ENCODE measurements at regions not wholly inside any gene's neighbourhood (a gene's known extent, or its start where the extent isn't known, plus 50 kb on each side); places are given as distances from the start of the nearest gene placed in this dataset.

GRCh38 chr9:106449336-106449927 is 413.5 kb upstream of the ZNF462 start:
- no peak for TF ChIP-seq CEBPB (IDR thresholded peaks at IDR 0.05)
- no peak for TF ChIP-seq EGR1 (IDR thresholded peaks at IDR 0.05)
- no peak for TF ChIP-seq EP300 (IDR thresholded peaks at IDR 0.05; ENCODE audit: borderline replicate concordance)
- TF ChIP-seq YY1 (IDR thresholded peaks at IDR 0.05; ENCODE audit: low read depth), result no peak
- no peak for TF ChIP-seq ZBTB7A (IDR thresholded peaks at IDR 0.05; ENCODE audit: low read depth)
- TF ChIP-seq FOXM1 (IDR thresholded peaks at IDR 0.05; ENCODE audit: borderline replicate concordance, low read depth), result no peak
- TF ChIP-seq TEAD4 (IDR thresholded peaks at IDR 0.05), result no peak
- TF ChIP-seq MAX (IDR thresholded peaks at IDR 0.05), result no peak
- no peak for TF ChIP-seq CREB1 (IDR thresholded peaks at IDR 0.05; ENCODE audit: low read depth)
- no peak for TF ChIP-seq TCF12 (IDR thresholded peaks at IDR 0.05; ENCODE audit: low read depth)
- TF ChIP-seq NFIC (IDR thresholded peaks at IDR 0.05), result no peak
- TF ChIP-seq RAD21 (IDR thresholded peaks at IDR 0.05; ENCODE audit: low read depth), result no peak
- no peak for TF ChIP-seq REST (IDR thresholded peaks at IDR 0.05; ENCODE audit: low read depth)

- TF ChIP-seq TCF12 (IDR thresholded peaks at IDR 0.05; ENCODE audit: low read depth) (no peak), CREB1 (IDR thresholded peaks at IDR 0.05; ENCODE audit: low read depth) (no peak), NFIC (IDR thresholded peaks at IDR 0.05) (no peak), YY1 (IDR thresholded peaks at IDR 0.05; ENCODE audit: low read depth) (no peak), USF1 (IDR thresholded peaks at IDR 0.05) (no peak), REST (IDR thresholded peaks at IDR 0.05; ENCODE audit: low read depth) (no peak), EGR1 (IDR thresholded peaks at IDR 0.05) (no peak), MAX (IDR thresholded peaks at IDR 0.05) (no peak), TEAD4 (IDR thresholded peaks at IDR 0.05) (no peak), RAD21 (IDR thresholded peaks at IDR 0.05; ENCODE audit: low read depth) (no peak), CEBPB (IDR thresholded peaks at IDR 0.05) (no peak), EP300 (IDR thresholded peaks at IDR 0.05; ENCODE audit: borderline replicate concordance) (no peak), TAF1 (IDR thresholded peaks at IDR 0.05; ENCODE audit: low read depth) (no peak), FOXM1 (IDR thresholded peaks at IDR 0.05; ENCODE audit: borderline replicate concordance, low read depth) (no peak), ZBTB7A (IDR thresholded peaks at IDR 0.05; ENCODE audit: low read depth) (no peak)
Measured at GRCh38 chr9:106450549-106450948, 412.4 kb upstream of the ZNF462 start.

- no peak for TF ChIP-seq CREB1 (IDR thresholded peaks at IDR 0.05; ENCODE audit: low read depth)
- TF ChIP-seq CEBPB (IDR thresholded peaks at IDR 0.05), result no peak
- TF ChIP-seq TEAD4 (IDR thresholded peaks at IDR 0.05), result no peak
- no peak for TF ChIP-seq TAF1 (IDR thresholded peaks at IDR 0.05; ENCODE audit: low read depth)
- TF ChIP-seq FOXM1 (IDR thresholded peaks at IDR 0.05; ENCODE audit: borderline replicate concordance, low read depth), result no peak
- no peak for TF ChIP-seq REST (IDR thresholded peaks at IDR 0.05; ENCODE audit: low read depth)
- TF ChIP-seq RAD21 (IDR thresholded peaks at IDR 0.05; ENCODE audit: low read depth), result no peak
- TF ChIP-seq TCF12 (IDR thresholded peaks at IDR 0.05; ENCODE audit: low read depth), result no peak
- no peak for TF ChIP-seq NFIC (IDR thresholded peaks at IDR 0.05)
- TF ChIP-seq EGR1 (IDR thresholded peaks at IDR 0.05), result no peak
- TF ChIP-seq EP300 (IDR thresholded peaks at IDR 0.05; ENCODE audit: borderline replicate concordance), result no peak
Measured at GRCh38 chr9:106451223-106451622, 411.7 kb upstream of the ZNF462 start.

- no peak for TF ChIP-seq MAX (IDR thresholded peaks at IDR 0.05)
- no peak for TF ChIP-seq CREB1 (IDR thresholded peaks at IDR 0.05; ENCODE audit: low read depth)
- no peak for TF ChIP-seq EGR1 (IDR thresholded peaks at IDR 0.05)
Measured at GRCh38 chr9:106456581-106456980, 406.4 kb upstream of the ZNF462 start.
